IMR-90 (cell line): ENCODE measurements at regions not wholly inside any gene's neighbourhood (a gene's known extent, or its start where the extent isn't known, plus 50 kb on each side); places are given as distances from the start of the nearest gene placed in this dataset.
A peak's percentile ranks its signal among the peaks of the same experiment; 100 is the strongest.

Experiments
- ATAC-seq: fragments of 200-7000 bp; cut with Tn5 transposase; 2 replicates; pipeline ENCODE4 v1.9.1; 2020; ENCODE audit warnings: low read depth, mild to moderate bottlenecking, moderate library complexity
- BruUV-seq: library from RNA; stranded (reverse); fragments of 400-500 nt; replicated peaks from 2 replicates; lab custom pipeline; 2021; lab: Mats Ljungman, UMichigan
- CTCF ChIA-PET: fragments of 300-600 bp; formaldehyde crosslinking; extraction: SDS; loops from one replicate; lab custom pipeline; 2021; ENCODE audit warnings: antibody characterized with exemption; lab: Yijun Ruan, JAX
- POLR2A ChIA-PET: fragments of 300-600 bp; sonication (Branson Sonifier 250); formaldehyde crosslinking; loops from one replicate; lab custom pipeline; 2022; ENCODE audit warnings: antibody characterized with exemption; ENCODE audit not compliant: unreplicated experiment; lab: Charles Lee
- DNase-seq: peaks from one replicate; pipeline ENCODE4 v3.0.0; 2013
- H2AFZ ChIP-seq: replicated peaks from 2 replicates; pipeline ENCODE3; 2013; ENCODE audit warnings: low read length, mild to moderate bottlenecking; ENCODE audit not compliant: poor library complexity
- H2AK5ac ChIP-seq: 2 replicates; pipeline ENCODE4 v1.6.1; 2013; ENCODE audit warnings: low read depth, low read length, inconsistent platforms
- H2AK9ac ChIP-seq: replicated peaks from 2 replicates; pipeline ENCODE3; 2013; ENCODE audit warnings: mild to moderate bottlenecking, low read depth, low read length, moderate library complexity; ENCODE audit not compliant: poor library complexity
- H2BK120ac ChIP-seq: 2 replicates; pipeline ENCODE4 v1.6.1; 2013; ENCODE audit warnings: low read depth, low read length, inconsistent platforms
- H2BK15ac ChIP-seq: 3 replicates; pipeline ENCODE4 v1.6.1; 2013; ENCODE audit warnings: low read depth, low read length, inconsistent platforms
- H2BK20ac ChIP-seq: 2 replicates; pipeline ENCODE4 v1.6.1; 2013; ENCODE audit warnings: low read depth, mild to moderate bottlenecking, inconsistent platforms, low read length, moderate library complexity
- H2BK5ac ChIP-seq: 2 replicates; pipeline ENCODE4 v1.6.1; 2013; ENCODE audit warnings: mild to moderate bottlenecking, low read depth, low read length, inconsistent platforms; ENCODE audit not compliant: poor library complexity, severe bottlenecking
- H3K14ac ChIP-seq: replicated peaks from 2 replicates; pipeline ENCODE4 v1.6.1; 2013; ENCODE audit warnings: low read depth, low read length, inconsistent platforms
- H3K18ac ChIP-seq: 2 replicates; pipeline ENCODE4 v1.6.1; 2013; ENCODE audit warnings: low read depth, low read length, control low read depth
- H3K23ac ChIP-seq: 2 replicates; pipeline ENCODE4 v1.6.1; 2013; ENCODE audit warnings: low read depth, low read length, inconsistent platforms
- H3K27ac ChIP-seq: 2 replicates; pipeline ENCODE4 v1.5.1; 2013; ENCODE audit warnings: mild to moderate bottlenecking, control low read depth, low read length; ENCODE audit not compliant: insufficient read depth
- H3K27me3 ChIP-seq: 2 replicates; pipeline ENCODE4 v1.6.1; 2013; ENCODE audit warnings: low read length; ENCODE audit not compliant: control insufficient read depth, insufficient read depth
- H3K36me3 ChIP-seq: 2 replicates; pipeline ENCODE4 v1.6.1; 2013; ENCODE audit warnings: low read length, mixed read lengths; ENCODE audit not compliant: control insufficient read depth, insufficient read depth
- H3K4ac ChIP-seq: 2 replicates; pipeline ENCODE4 v1.6.1; 2013; ENCODE audit warnings: low read depth, low read length, inconsistent platforms
- H3K4me1 ChIP-seq: 2 replicates; pipeline ENCODE4 v1.6.1; 2013; ENCODE audit warnings: low read length, mixed read lengths; ENCODE audit not compliant: control insufficient read depth, insufficient read depth
- H3K4me2 ChIP-seq: 2 replicates; pipeline ENCODE4 v1.6.1; 2013; ENCODE audit warnings: low read depth, mild to moderate bottlenecking, control low read depth, low read length, moderate library complexity
- H3K4me3 ChIP-seq: 2 replicates; pipeline ENCODE4 v1.5.1; 2013; ENCODE audit warnings: low read depth, mild to moderate bottlenecking, control low read depth, low read length, moderate library complexity; ENCODE audit not compliant: insufficient read depth
- H3K56ac ChIP-seq: 2 replicates; pipeline ENCODE4 v1.6.1; 2013; ENCODE audit warnings: low read length, inconsistent platforms; ENCODE audit not compliant: insufficient read depth; ENCODE audit errors: extremely low read depth
- H3K79me1 ChIP-seq, 2 experiments: 2 replicates each; pipeline ENCODE4 v1.6.1; 2013; ENCODE audit warnings: low read length in 2 of 2, inconsistent platforms in 1 of 2, low read depth in 1 of 2
- H3K9ac ChIP-seq: 2 replicates; pipeline ENCODE4 v1.6.1; 2013; ENCODE audit warnings: low read depth, low read length, control low read depth
- H3K9me1 ChIP-seq: 2 replicates; pipeline ENCODE4 v1.6.1; 2013; ENCODE audit warnings: low read length, inconsistent platforms; ENCODE audit not compliant: insufficient read depth
- H3K9me3 ChIP-seq: 2 replicates; pipeline ENCODE4 v1.6.1; 2013; ENCODE audit warnings: low read length; ENCODE audit not compliant: control insufficient read depth, insufficient read depth
- H4K20me1 ChIP-seq: 2 replicates; pipeline ENCODE4 v1.6.1; 2013; ENCODE audit warnings: low read length, inconsistent platforms; ENCODE audit not compliant: insufficient read depth
- H4K5ac ChIP-seq: 2 replicates; pipeline ENCODE4 v1.6.1; 2013; ENCODE audit warnings: mild to moderate bottlenecking, low read depth, low read length, control low read depth
- H4K8ac ChIP-seq, 2 experiments: 2 replicates each; pipeline ENCODE4 v1.6.1; 2013; ENCODE audit warnings: low read depth in 2 of 2, low read length in 2 of 2, control low read depth in 1 of 2, inconsistent platforms in 1 of 2
- H4K91ac ChIP-seq: 2 replicates; pipeline ENCODE4 v1.6.1; 2013; ENCODE audit warnings: low read depth, low read length, inconsistent platforms; ENCODE audit not compliant: insufficient read depth
- NFE2L2 ChIP-seq: fragments of 150-350 bp; IDR thresholded peaks from 2 replicates; pipeline ENCODE4 v1.6.1; 2016; ENCODE audit warnings: low read depth, mild to moderate bottlenecking, low read length
- RCOR1 ChIP-seq: IDR thresholded peaks from 2 replicates; pipeline ENCODE4 v1.6.1; 2012; ENCODE audit warnings: mild to moderate bottlenecking, low read length, improper control_type of control experiment; ENCODE audit not compliant: insufficient replicate concordance
- WGBS, 2 experiments: methylation state at CpG; one replicate each; pipeline versions ENCODE4 v1.1.5 to v1.1.7; 2013; ENCODE audit warnings: missing lambda C conversion rate in 2 of 2; ENCODE audit not compliant: insufficient read length in 1 of 2; ENCODE audit errors: extremely low coverage in 2 of 2; 5-methylcytosine and 5-hydroxymethylcytosine counted together
- dilution Hi-C: fragments of 300-500 bp; cut with HindIII; formaldehyde crosslinking; loops from one replicate; pipeline ENCODE4 v1.14.3; 2018; ENCODE audit warnings: low sequenced_read_pairs; ENCODE audit not compliant: unreplicated experiment
- in situ Hi-C: fragments of 300-500 bp; cut with MboI; formaldehyde crosslinking; loops from 3 replicates; pipeline ENCODE4 v1.14.3; 2019; ENCODE audit warnings: low sequenced_read_pairs, inconsistent platforms, mixed read lengths
- intact Hi-C: fragments of 100-400 bp; cut with micrococcal nuclease; formaldehyde crosslinking; loops from 2 replicates; pipeline ENCODE4 v1.10.0; 2022

DNA sequence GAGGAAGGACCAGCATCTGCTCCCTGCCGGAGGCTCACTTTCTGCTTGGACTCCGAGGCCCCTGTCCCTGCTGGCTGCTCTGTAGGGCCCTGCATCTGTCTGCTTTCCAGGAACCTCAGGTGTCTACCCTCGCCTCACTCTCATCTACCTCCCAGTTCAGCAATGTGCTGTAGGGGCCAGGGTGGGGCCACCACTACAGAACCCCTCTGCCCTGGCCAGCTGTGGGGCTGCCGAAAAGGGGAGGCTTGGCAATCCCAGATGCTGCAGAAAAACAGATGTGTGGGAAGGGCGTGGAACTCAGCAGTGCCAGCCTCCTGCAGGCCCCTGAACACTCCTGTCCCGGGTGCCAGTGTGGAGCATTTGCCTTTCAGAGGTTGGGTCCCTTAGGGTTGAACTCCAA, 80.1 kb upstream of the ZNF469 start:
- TF ChIP-seq NFE2L2 (no peak), RCOR1 (no peak)
- peak overlapping the region; percentile 99 for H3K18ac ChIP-seq
- no peaks in the 10 kb centered on the region for H3K27me3 ChIP-seq
- in situ Hi-C loops, result loop anchor here (10.0 kb wide), 1 partner anchor 58 kb away; no protein-coding TSS in a partner anchor
- H2AK5ac ChIP-seq, result peak overlapping the region; percentile 100
- dilution Hi-C loops, result no loop called here
- no peaks in the 10 kb centered on the region for H3K36me3 ChIP-seq
- POLR2A ChIA-PET, result no interaction called here
- H2AK9ac ChIP-seq, result peak overlapping the region; percentile 100
- no peak overlapping the region for H3K4me3 ChIP-seq
- H2AFZ ChIP-seq, result peak overlapping the region; percentile 28
- H2BK20ac ChIP-seq, result peak overlapping the region; percentile 100
- H2BK5ac ChIP-seq, result peak overlapping the region; percentile 100
- no peaks in the 10 kb centered on the region for H4K20me1 ChIP-seq
- H3K9me1 ChIP-seq, result peaks cover 44% of the 10 kb centered on the region
- H3K56ac ChIP-seq, result peak overlapping the region; percentile 48; the same call in 1 of the 2 replicates
- peak overlapping the region; percentile 100 for H3K14ac ChIP-seq
- H3K4ac ChIP-seq, result peak overlapping the region; percentile 100
- peaks cover 6 to 52% of the 10 kb centered on the region in 2 experiments for H3K79me1 ChIP-seq
- peak overlapping the region; percentile 99 for H4K5ac ChIP-seq
- H3K9ac ChIP-seq, result no peak overlapping the region
- H4K91ac ChIP-seq, result peak overlapping the region; percentile 100
- ATAC-seq (no peak), DNase-seq (no peak)
- peak overlapping the region; percentile 94 to 100; a peak in 3 of 4 replicates for H4K8ac ChIP-seq
- H3K9me3 ChIP-seq, result no peaks in the 10 kb centered on the region
- peak overlapping the region; percentile 95 for H3K27ac ChIP-seq
- H3K4me1 ChIP-seq, result peaks cover 53% of the 10 kb centered on the region
- H2BK15ac ChIP-seq, result peak overlapping the region; percentile 94; the same call in 2 of the 3 replicates
- no peak overlapping the region for H3K4me2 ChIP-seq
- H2BK120ac ChIP-seq, result peak overlapping the region; percentile 100
- WGBS, 2 experiments, result 89% methylated on average over 3 of the region's 6 CpGs; no CpG with 5 or more reads in 1 of the 2 experiments
- CTCF ChIA-PET, result no interaction called here
- peak overlapping the region; percentile 100; the same call in 1 of the 2 replicates for H3K23ac ChIP-seq
- intact Hi-C loops, result loop anchor here (10.0 kb wide), 3 partner anchors 58 to 348 kb away; partner anchors contain the start of gene BANP
- BruUV-seq, result no TSS peak
